OCI-LY1 (cell line): ENCODE measurements at regions not wholly inside any gene's neighbourhood (a gene's known extent, or its start where the extent isn't known, plus 50 kb on each side); places are given as distances from the start of the nearest gene placed in this dataset.

ENCODE experiments used
- EZH2 ChIP-seq: fragments of 200-600 bp; sonication (generic), shearing (Covaris generic); IDR thresholded peaks from 2 replicates; pipeline ENCODE4 v1.8.0; 2017; ENCODE audit warnings: borderline replicate concordance, mixed run types, mild to moderate bottlenecking, antibody characterized with exemption, low read length, moderate library complexity, mixed read lengths
- TF ChIP-seq, protein P1 (sequence below): fragments of 200-600 bp; sonication (generic), shearing (Covaris generic); IDR thresholded peaks from 2 replicates; pipeline ENCODE4 v1.5.1; 2017; ENCODE audit warnings: mild to moderate bottlenecking, antibody characterized with exemption, low read length, moderate library complexity, mixed read lengths

DNA sequence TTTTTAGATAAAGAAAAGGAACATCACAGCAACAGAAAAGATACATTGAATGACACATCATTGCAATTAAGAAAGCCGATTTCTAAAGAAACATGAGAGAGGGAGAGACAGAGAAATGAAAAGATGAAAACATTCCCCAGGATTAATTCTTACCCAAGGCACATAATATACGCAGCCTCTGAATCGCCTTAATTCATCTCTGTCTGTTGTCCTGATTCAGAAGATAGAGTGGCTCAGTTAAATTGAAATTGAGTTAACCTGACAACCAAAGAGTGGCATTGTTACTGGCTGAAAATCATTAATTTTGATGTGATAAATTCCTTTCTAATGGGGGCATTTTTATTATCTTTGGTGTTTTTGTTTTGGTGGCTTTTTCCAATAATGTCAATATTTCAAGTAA, 701.9 kb downstream of the EDEM1 start:
- TF ChIP-seq EZH2 = no peak
- TF ChIP-seq, protein P1, sequence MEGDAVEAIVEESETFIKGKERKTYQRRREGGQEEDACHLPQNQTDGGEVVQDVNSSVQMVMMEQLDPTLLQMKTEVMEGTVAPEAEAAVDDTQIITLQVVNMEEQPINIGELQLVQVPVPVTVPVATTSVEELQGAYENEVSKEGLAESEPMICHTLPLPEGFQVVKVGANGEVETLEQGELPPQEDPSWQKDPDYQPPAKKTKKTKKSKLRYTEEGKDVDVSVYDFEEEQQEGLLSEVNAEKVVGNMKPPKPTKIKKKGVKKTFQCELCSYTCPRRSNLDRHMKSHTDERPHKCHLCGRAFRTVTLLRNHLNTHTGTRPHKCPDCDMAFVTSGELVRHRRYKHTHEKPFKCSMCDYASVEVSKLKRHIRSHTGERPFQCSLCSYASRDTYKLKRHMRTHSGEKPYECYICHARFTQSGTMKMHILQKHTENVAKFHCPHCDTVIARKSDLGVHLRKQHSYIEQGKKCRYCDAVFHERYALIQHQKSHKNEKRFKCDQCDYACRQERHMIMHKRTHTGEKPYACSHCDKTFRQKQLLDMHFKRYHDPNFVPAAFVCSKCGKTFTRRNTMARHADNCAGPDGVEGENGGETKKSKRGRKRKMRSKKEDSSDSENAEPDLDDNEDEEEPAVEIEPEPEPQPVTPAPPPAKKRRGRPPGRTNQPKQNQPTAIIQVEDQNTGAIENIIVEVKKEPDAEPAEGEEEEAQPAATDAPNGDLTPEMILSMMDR = no peak
